ENCODE measurements at regions not wholly inside any gene's neighbourhood (a gene's known extent, or its start where the extent isn't known, plus 50 kb on each side); places are given as distances from the start of the nearest gene placed in this dataset.

DNA sequence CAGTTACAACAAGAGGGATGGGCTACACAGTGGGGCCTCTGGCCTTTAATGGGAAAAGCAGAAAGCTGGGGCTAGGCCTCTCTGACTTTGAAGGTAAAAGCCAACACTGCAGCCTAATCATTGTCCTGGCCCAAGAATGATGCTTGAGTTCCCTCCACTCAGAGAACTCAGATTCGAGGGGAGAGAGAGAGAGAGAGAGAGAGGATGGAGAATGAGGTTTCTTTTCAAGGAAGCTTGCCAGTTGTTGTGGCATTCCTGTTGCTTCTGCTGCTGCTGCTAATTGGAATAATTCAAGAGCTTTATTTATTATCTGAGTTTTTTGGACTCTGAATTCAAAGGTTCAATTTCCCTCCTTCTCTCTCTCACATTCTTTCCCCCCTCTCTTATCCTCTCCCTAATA lies 144.6 kb upstream of the IRX6 start:
- H3K4me1 ChIP-seq (ENCODE audit: control insufficient read depth in 1 of 2, insufficient read depth in 2 of 2, low read length in 2 of 2), result no peaks in the 10 kb centered on the region
- H3K27ac ChIP-seq (ENCODE audit: low read depth in 1 of 2, low read length in 2 of 2), result no peak overlapping the region
- no peaks in the 10 kb centered on the region for H3K36me3 ChIP-seq (ENCODE audit: control insufficient read depth in 1 of 2, insufficient read depth in 2 of 2, low read length in 1 of 2)
- DNase-seq, result no peak
- intact Hi-C loops (cut with DNase I), result no loop called here
- peaks cover 7% of the 10 kb centered on the region for H3K9me3 ChIP-seq (ENCODE audit: control insufficient read depth, low read length)
- WGBS, 2 donors, result 22 to 48% methylated on average over 1 of the region's 1 CpG
- no peak for ATAC-seq (ENCODE audit: low FRiP score)
- H3K27me3 ChIP-seq (ENCODE audit: control insufficient read depth in 1 of 2, insufficient read depth in 2 of 2, low read length in 1 of 2), result no peaks in the 10 kb centered on the region
- no peak overlapping the region for H3K4me3 ChIP-seq (ENCODE audit: low read length in 2 of 2)

GRCh38 chr16:55179852-55180585 lies 144.0 kb upstream of the IRX6 start:
- no peak overlapping the region for H3K27ac ChIP-seq (ENCODE audit: low read depth in 1 of 2, low read length in 2 of 2)
- ATAC-seq (ENCODE audit: low FRiP score) (no peak), DNase-seq (no peak)
- H3K4me3 ChIP-seq (ENCODE audit: low read length in 2 of 2), result no peak overlapping the region
- WGBS, 2 donors, result 66 to 70% methylated on average over 15 of the region's 15 CpGs
- H3K27me3 ChIP-seq (ENCODE audit: control insufficient read depth in 1 of 2, insufficient read depth in 2 of 2, low read length in 1 of 2), result no peaks in the 10 kb centered on the region
- peaks cover 7% of the 10 kb centered on the region for H3K9me3 ChIP-seq (ENCODE audit: control insufficient read depth, low read length)
- H3K36me3 ChIP-seq (ENCODE audit: control insufficient read depth in 1 of 2, insufficient read depth in 2 of 2, low read length in 1 of 2), result no peaks in the 10 kb centered on the region
- intact Hi-C loops (cut with DNase I), result no loop called here
- H3K4me1 ChIP-seq (ENCODE audit: control insufficient read depth in 1 of 2, insufficient read depth in 2 of 2, low read length in 2 of 2), result no peaks in the 10 kb centered on the region

- intact Hi-C loops (cut with DNase I), result no loop called here
- DNase-seq, result no peak
- no peak for ATAC-seq (ENCODE audit: low FRiP score)
- H3K4me3 ChIP-seq (ENCODE audit: low read length in 2 of 2), result no peak overlapping the region
- peaks cover 1% of the 10 kb centered on the region for H3K9me3 ChIP-seq (ENCODE audit: control insufficient read depth, low read length)
- peaks cover 0 to 3% of the 10 kb centered on the region in 2 donors for H3K27me3 ChIP-seq (ENCODE audit: control insufficient read depth in 1 of 2, insufficient read depth in 2 of 2, low read length in 1 of 2)
- H3K4me1 ChIP-seq (ENCODE audit: control insufficient read depth in 1 of 2, insufficient read depth in 2 of 2, low read length in 2 of 2), result no peaks in the 10 kb centered on the region
- no peak overlapping the region for H3K27ac ChIP-seq (ENCODE audit: low read depth in 1 of 2, low read length in 2 of 2)
- no peaks in the 10 kb centered on the region for H3K36me3 ChIP-seq (ENCODE audit: control insufficient read depth in 1 of 2, insufficient read depth in 2 of 2, low read length in 1 of 2)
Measured at GRCh38 chr16:55184052-55184451, 140.0 kb upstream of the IRX6 start.

GRCh38 chr16:55184619-55185018 lies 139.4 kb upstream of the IRX6 start:
- Histone ChIP-seq H3K4me3 (ENCODE audit: low read length in 2 of 2) (no peak overlapping the region), H3K36me3 (ENCODE audit: control insufficient read depth in 1 of 2, insufficient read depth in 2 of 2, low read length in 1 of 2) (no peaks in the 10 kb centered on the region), H3K27me3 (ENCODE audit: control insufficient read depth in 1 of 2, insufficient read depth in 2 of 2, low read length in 1 of 2) (peaks cover 0 to 3% of the 10 kb centered on the region in 2 donors), H3K27ac (ENCODE audit: low read depth in 1 of 2, low read length in 2 of 2) (no peak overlapping the region), H3K4me1 (ENCODE audit: control insufficient read depth in 1 of 2, insufficient read depth in 2 of 2, low read length in 2 of 2) (no peaks in the 10 kb centered on the region), H3K9me3 (ENCODE audit: control insufficient read depth, low read length) (peaks cover 1% of the 10 kb centered on the region)
- ATAC-seq (ENCODE audit: low FRiP score) (no peak), DNase-seq (no peak)
- intact Hi-C loops (cut with DNase I), result no loop called here
- WGBS, 2 donors, result 30 to 32% methylated on average over 3 of the region's 3 CpGs

DNA sequence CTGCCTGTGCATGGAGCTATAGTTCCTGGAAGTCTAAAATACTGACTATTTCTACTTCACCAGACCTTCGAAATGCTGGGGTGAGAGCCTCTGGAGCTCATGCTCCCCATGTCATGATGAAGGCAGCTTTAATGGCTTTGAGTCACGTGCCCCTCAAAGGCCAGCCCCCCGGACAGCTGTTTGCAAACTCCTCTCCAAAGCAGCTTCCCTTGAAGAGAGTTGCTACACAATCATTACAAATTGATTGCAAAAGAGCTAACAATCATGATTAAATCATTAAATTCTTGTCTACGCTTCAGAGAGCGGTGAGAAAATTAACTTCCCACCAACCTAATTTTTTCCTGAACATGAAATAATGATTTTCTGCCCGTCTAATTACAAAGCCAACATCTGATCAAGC lies 134.8 kb upstream of the IRX6 start:
- H3K9me3 ChIP-seq (ENCODE audit: control insufficient read depth, low read length), result peaks cover 6% of the 10 kb centered on the region
- H3K4me1 ChIP-seq (ENCODE audit: control insufficient read depth in 1 of 2, insufficient read depth in 2 of 2, low read length in 2 of 2), result no peaks in the 10 kb centered on the region
- H3K27ac ChIP-seq (ENCODE audit: low read depth in 1 of 2, low read length in 2 of 2), result no peak overlapping the region
- peaks cover 0 to 4% of the 10 kb centered on the region in 2 donors for H3K27me3 ChIP-seq (ENCODE audit: control insufficient read depth in 1 of 2, insufficient read depth in 2 of 2, low read length in 1 of 2)
- no peaks in the 10 kb centered on the region for H3K36me3 ChIP-seq (ENCODE audit: control insufficient read depth in 1 of 2, insufficient read depth in 2 of 2, low read length in 1 of 2)
- no peak for ATAC-seq (ENCODE audit: low FRiP score)
- intact Hi-C loops (cut with DNase I), result no loop called here
- DNase-seq, result no peak
- H3K4me3 ChIP-seq (ENCODE audit: low read length in 2 of 2), result no peak overlapping the region
- WGBS, 2 donors, result 54 to 62% methylated on average over 6 of the region's 6 CpGs

GRCh38 chr16:55189682-55190636 lies 134.0 kb upstream of the IRX6 start:
- Histone ChIP-seq H3K4me1 (ENCODE audit: control insufficient read depth in 1 of 2, insufficient read depth in 2 of 2, low read length in 2 of 2) (no peaks in the 10 kb centered on the region), H3K27me3 (ENCODE audit: control insufficient read depth in 1 of 2, insufficient read depth in 2 of 2, low read length in 1 of 2) (peaks cover 0 to 4% of the 10 kb centered on the region in 2 donors), H3K9me3 (ENCODE audit: control insufficient read depth, low read length) (peaks cover 6% of the 10 kb centered on the region), H3K36me3 (ENCODE audit: control insufficient read depth in 1 of 2, insufficient read depth in 2 of 2, low read length in 1 of 2) (no peaks in the 10 kb centered on the region), H3K4me3 (ENCODE audit: low read length in 2 of 2) (no peak overlapping the region), H3K27ac (ENCODE audit: low read depth in 1 of 2, low read length in 2 of 2) (no peak overlapping the region)
- DNase-seq (no peak), ATAC-seq (ENCODE audit: low FRiP score) (no peak)
- WGBS, 2 donors, result 26 to 32% methylated on average over 23 of the region's 23 CpGs
- intact Hi-C loops (cut with DNase I), result no loop called here

DNA sequence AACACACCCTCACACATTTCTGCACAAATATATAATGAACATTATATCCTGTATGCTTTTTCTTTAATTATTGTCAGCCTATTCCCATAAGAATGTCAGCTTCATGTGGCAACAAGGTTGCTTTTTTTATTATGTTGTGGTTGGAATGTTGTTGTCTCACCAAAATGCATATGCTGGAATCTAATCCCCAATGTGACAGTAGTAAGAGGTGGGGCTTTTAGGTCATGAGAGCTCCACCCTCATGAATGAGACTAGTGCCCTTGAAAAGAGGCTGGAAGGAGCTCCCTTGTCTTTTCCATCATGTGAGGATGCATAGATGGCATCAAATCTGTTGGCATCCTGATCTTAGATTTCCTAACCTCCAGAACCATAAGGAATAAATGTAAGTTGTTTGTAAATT lies 131.3 kb upstream of the IRX6 start:
- intact Hi-C loops (cut with DNase I), result no loop called here
- DNase-seq, result no peak
- no peak overlapping the region for H3K4me3 ChIP-seq (ENCODE audit: low read length in 2 of 2)
- H3K27me3 ChIP-seq (ENCODE audit: control insufficient read depth in 1 of 2, insufficient read depth in 2 of 2, low read length in 1 of 2), result peaks cover 0 to 1% of the 10 kb centered on the region in 2 donors
- H3K4me1 ChIP-seq (ENCODE audit: control insufficient read depth in 1 of 2, insufficient read depth in 2 of 2, low read length in 2 of 2), result no peaks in the 10 kb centered on the region
- ATAC-seq (ENCODE audit: low FRiP score), result no peak
- no peak overlapping the region for H3K27ac ChIP-seq (ENCODE audit: low read depth in 1 of 2, low read length in 2 of 2)
- peaks cover 6% of the 10 kb centered on the region for H3K9me3 ChIP-seq (ENCODE audit: control insufficient read depth, low read length)
- no peaks in the 10 kb centered on the region for H3K36me3 ChIP-seq (ENCODE audit: control insufficient read depth in 1 of 2, insufficient read depth in 2 of 2, low read length in 1 of 2)

DNA sequence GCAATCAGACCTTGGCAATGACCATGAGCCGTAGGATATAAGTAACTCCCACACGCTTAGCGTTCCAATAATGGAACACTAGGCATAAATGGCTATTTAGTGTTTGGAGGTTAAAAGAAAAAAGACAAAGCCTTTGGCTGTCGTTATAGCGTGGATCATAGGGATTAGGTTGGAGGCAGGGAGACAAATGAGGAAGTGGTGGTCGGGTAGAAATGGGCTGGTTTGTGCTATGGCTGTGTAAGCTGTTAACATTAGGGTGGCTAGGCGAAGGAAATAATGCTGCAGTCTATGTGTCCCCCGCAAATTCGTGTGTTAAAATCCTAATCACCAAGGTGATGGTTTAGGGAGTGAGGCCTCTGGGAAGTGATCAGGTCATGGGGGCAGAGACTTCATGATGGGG lies 120.4 kb upstream of the IRX6 start:
- Histone ChIP-seq H3K4me3 (ENCODE audit: low read length in 2 of 2) (no peak overlapping the region), H3K36me3 (ENCODE audit: control insufficient read depth in 1 of 2, insufficient read depth in 2 of 2, low read length in 1 of 2) (no peaks in the 10 kb centered on the region), H3K4me1 (ENCODE audit: control insufficient read depth in 1 of 2, insufficient read depth in 2 of 2, low read length in 2 of 2) (no peaks in the 10 kb centered on the region), H3K27me3 (ENCODE audit: control insufficient read depth in 1 of 2, insufficient read depth in 2 of 2, low read length in 1 of 2) (no peaks in the 10 kb centered on the region), H3K27ac (ENCODE audit: low read depth in 1 of 2, low read length in 2 of 2) (no peak overlapping the region), H3K9me3 (ENCODE audit: control insufficient read depth, low read length) (no peaks in the 10 kb centered on the region)
- intact Hi-C loops (cut with DNase I), result no loop called here
- WGBS, 2 donors, result 80 to 84% methylated on average over 9 of the region's 9 CpGs
- no peak for ATAC-seq (ENCODE audit: low FRiP score)
- DNase-seq, result no peak

DNA sequence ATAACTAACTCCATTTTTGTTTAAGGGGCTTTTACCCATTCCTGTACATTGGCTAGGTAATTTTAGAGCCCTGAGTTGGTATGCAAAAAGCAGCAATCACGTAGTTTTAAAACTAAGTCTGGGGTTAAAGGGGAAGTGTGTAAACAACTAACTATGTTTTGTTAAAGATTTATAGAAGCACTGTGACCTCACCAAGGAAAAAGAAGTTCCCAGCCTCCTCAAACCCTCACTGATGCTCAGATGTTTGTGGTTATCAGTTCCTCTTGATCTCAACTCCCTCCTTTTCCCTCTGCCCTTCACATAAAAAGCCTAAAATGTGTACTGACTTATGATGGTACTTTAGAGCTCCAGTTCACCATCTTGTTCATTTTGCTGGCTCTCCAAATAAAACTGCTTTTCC lies 119.9 kb upstream of the IRX6 start:
- DNase-seq (no peak), ATAC-seq (ENCODE audit: low FRiP score) (no peak)
- intact Hi-C loops (cut with DNase I), result no loop called here
- no peaks in the 10 kb centered on the region for H3K27me3 ChIP-seq (ENCODE audit: control insufficient read depth in 1 of 2, insufficient read depth in 2 of 2, low read length in 1 of 2)
- H3K4me3 ChIP-seq (ENCODE audit: low read length in 2 of 2), result no peak overlapping the region
- no peaks in the 10 kb centered on the region for H3K4me1 ChIP-seq (ENCODE audit: control insufficient read depth in 1 of 2, insufficient read depth in 2 of 2, low read length in 2 of 2)
- no peaks in the 10 kb centered on the region for H3K36me3 ChIP-seq (ENCODE audit: control insufficient read depth in 1 of 2, insufficient read depth in 2 of 2, low read length in 1 of 2)
- WGBS, 2 donors, result 37 to 48% methylated on average over 1 of the region's 1 CpG
- H3K27ac ChIP-seq (ENCODE audit: low read depth in 1 of 2, low read length in 2 of 2), result no peak overlapping the region
- H3K9me3 ChIP-seq (ENCODE audit: control insufficient read depth, low read length), result no peaks in the 10 kb centered on the region
